Cerebellar cortex (tissue), 1 donor: ENCODE measurements at regions not wholly inside any gene's neighbourhood (a gene's known extent, or its start where the extent isn't known, plus 50 kb on each side); places are given as distances from the start of the nearest gene placed in this dataset.
"Not testable (repeated sequence)": the region's sequence is repeated elsewhere in the genome, so short reads cannot be mapped to it uniquely, and the experiment has no call there.

Source experiments
- DNase-seq: peaks from one replicate; pipeline ENCODE4 v3.0.0-alpha.2; 2015; ENCODE audit warnings: low spot score

DNA sequence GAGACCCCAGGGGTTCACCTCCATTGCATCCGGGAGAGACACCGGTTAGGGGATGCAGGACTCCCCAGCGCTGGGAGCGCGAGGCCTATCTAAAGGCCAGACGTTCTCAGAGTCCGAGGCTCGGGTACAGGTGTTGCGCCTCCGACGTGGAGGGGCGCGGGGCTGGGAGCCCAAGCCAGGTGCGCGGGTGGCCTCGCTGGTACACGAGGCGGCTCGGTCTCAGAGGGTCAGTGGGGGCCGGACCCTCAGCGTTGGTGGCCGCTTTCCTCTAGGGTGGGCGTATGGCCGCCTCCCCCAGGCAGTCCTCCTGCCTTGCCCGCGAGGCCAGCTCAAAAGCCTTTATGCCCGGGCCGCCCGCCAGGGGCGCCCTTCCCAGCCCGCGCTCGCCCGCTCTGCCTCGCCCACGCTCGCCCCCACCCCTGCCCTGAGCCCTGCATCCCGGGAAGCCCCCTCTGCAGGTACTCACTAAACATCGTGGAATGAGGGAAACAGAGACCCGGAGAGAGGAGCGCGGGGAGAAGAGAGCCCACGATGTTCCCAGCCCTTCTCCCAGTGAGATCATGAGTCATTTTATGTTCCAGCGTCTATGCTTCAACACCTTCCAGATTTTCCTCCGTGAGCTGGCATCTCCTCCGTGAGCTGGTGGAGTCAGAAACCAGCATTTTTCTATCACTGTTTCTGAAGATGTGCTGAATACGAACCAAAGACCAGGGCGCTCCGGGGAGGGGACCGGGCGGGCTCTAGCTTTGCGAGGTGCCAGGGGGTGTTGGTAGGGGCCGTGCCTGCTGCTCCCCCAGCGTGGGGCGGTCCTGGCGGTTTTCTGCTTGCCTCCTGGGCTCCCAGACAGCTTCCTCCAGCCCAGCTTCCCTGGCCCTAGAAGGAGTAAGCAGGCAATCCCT is 73.8 kb downstream of the DIO3 start:
- no peak for DNase-seq

DNA sequence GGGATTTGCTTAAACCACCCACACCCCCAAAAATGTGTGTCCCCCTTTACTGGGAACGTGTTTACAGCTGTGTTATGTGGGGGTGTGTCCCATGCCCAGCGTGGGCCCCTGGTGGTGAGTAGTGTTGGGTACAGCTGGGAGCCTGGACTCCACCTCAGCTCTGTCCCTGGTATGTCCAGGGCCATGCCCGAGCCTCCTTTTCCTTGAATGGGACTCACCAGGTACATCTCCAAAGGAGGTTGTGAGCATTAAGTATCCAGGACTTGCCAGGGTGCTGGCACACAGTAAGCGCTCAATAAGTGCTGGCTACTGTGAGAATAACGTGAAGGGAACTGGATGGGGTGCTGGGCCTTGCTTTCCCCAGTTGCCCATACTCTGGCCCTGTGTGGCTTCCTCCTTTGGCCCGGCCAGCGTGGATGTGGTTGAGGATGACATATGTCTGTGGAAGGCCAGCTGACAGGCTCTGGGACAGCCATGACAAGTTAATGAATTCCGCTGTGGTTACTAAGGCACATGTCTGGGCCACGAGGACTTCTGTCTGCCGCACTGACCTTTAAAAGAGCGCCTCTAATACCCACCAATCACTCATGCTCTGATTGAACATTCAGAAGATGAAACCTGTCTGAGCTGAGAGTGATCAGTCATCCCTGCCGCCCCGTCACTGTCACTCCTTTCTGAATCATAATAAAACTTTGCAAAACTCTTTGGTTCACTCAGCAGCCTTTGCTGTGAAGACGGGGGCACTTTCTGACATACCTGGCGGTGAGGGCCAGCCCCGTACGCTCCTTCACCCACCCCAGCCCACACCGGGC is 74.7 kb downstream of the DIO3 start:
- no peak for DNase-seq

DNA sequence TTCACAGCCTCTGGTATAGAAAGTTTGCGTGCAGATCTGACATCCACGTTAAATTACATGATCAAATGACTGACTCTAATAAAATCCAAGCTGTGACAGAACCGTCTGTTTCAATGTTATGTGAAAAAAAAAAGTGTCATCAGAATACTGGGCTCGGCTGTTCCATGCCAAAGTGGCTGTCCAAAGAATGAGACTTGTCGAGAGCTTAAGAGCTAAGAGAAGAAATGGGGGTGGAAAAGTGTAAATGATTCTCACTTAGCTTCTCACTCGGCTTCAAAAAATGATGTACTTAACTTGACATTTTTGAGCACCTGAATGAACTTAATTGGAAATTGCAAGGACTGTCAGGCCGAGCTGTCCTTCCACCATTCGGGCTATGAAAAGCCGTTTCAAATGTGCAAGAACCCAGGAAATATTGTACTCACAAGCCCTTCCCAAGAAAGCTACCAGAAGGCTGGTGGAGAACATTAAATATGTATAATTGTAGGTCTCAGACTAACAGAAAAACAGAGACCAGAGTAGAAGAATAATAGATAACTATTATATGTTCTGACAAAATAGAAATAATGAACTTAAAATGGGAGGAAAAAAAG is 78.0 kb downstream of the DIO3 start:
- no peak for DNase-seq

DNA sequence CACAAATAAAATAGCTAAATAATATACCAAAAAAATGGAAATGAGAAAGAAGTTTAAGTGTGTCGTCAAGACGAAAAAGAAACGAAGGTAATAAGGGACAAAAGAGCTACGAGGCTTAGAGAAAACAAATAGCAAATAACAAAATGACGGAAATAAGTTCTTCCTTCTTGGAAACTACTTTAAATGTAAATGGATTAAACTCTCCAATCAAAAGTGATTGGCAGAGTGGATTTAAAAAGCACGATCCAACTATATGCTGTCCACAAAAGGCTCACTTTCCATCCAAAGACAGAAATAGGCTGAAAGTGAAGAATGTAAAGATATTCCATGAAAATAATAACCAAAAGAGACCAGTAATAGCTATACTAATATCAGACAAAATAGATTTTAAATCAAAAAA is 82.4 kb downstream of the DIO3 start:
- no peak for DNase-seq

DNA sequence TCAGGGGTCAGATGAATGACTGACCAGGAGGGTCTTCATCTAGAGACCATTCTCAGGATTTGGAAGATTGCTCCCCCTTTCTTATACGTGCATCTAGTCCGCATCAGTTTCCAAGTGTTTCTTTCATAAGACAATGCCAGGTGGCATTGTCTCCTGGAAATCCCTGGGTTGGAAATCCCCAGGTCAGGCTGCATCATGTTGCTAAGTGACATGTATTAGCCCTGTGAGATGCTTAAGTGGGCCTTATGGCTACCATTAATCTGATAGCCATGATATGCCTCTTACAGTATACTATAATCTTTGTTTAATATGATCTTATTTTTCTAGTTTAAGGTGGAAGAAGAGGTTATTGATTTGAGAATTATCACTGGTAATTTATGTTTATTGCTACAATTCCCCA is 92.8 kb downstream of the DIO3 start:
- no peak for DNase-seq

DNA sequence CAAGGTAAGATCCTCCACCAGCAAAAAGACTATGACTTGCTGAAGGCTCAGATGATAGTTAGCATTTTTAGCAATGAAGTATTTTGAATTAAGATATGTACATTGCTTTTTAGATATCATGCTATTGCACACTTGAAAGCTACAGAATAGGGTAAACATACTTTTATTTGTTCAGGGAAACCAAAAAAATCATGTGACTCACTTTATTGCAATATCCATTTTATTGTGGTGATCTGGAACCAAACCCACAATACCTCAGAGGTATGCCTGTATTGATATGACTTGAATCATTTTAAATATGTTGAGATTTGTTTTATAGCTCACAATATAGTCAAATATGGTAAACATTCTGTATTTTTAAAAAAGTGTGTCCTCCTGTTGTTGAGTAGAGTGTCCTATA is 96.1 kb downstream of the DIO3 start:
- no peak for DNase-seq

DNA sequence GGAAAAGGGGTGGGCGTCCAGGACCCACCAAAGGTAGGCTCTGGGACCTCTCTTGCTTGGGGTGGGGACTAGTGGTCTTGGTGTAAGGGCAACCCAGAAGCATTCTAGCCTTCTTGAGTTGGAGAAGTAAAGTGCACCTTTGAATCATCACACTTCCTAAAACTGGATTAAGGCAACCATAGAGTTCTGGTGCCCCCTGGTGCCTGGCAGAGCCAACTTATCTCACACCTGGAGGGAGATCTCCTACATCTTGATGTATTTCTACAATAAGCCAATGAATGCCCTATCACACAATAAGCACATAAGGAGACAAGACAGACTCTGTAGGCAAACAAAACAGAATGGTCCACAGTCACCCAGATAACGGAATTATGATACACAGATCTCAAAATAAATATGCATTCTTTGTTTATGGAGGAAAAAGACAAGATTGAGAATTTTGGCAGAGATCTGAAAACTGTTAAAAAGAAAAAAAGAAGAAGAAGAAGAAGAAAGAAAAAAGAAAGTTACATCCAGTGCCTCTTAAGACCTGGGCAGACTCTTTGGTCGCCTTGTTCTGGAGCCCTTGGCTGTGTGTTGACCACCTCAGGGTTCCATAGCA is 95.9 kb upstream of the PPP2R5C start:
- peak; percentile 44 for DNase-seq

DNA sequence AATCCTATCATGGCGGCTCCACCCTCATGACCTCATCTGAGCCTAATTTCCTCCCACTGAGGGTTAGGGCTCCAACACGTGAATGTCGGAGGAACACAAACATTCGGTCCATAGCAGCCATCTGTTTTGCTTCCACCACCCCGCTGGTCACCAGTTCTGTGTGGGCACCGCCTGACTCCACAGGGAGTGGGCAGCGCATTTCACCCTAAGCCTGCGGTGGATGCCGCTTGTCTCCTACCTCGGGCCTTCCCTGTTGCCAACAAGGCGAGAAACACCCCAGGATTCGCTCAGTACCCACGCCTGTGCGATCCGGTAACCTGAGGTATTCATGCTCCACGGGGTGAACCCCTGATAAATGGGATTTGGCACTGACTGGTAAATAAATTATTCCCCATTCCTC is 95.2 kb upstream of the PPP2R5C start:
- no peak for DNase-seq

DNA sequence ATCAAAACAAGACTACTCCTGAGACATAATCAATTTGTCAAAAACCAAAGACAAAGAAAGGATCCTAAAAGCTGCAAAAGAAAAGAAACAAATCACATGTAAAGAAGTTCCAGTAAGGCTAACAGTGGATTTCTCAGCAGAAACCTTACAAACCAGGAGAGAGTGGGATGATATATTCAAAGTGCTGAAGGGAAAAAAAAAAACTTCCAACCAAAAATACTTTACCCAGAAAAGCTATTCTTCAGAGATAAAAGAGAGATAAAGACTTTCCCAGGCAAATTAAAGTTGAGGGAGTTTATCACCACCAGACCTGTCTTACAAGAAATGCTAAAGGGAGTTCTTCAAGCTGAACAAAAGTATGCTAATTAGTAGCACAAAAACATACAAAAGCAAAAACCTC is 91.9 kb upstream of the PPP2R5C start:
- DNase-seq: no peak

DNA sequence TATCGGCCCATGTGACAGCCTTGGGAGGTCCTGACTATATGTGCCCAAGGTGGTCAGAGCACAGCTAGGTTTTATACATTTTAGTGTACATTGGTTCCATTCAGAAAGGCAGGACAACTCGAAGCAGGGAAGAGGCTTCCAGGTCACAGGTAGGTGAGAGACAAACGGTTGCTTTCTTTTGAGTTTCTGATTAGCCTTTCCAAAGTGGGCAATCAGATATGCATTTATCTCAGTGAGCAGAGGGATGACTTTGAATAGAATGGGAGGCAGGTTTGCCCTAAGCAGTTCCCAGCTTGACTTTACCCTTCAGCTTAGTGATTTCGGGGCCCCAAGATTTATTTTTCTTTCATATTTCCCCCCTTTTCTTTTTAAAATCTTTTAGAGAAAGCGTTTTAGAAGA is 87.6 kb upstream of the PPP2R5C start:
- DNase-seq: no peak

DNA sequence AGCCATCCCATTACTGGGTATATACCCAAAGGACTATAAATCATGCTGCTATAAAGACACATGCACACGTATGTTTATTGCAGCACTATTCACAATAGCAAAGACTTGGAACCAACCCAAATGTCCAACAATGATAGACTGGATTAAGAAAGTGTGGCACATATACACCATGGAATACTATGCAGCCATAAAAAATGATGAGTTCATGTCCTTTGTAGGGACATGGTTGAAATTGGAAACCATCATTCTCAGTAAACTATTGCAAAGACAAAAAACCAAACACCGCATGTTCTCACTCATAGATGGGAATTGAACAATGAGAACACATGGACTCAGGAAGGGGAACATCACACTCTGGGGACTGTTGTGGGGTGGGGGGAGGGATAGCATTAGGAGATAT is 85.7 kb upstream of the PPP2R5C start:
- not testable (repeated sequence) for DNase-seq

DNA sequence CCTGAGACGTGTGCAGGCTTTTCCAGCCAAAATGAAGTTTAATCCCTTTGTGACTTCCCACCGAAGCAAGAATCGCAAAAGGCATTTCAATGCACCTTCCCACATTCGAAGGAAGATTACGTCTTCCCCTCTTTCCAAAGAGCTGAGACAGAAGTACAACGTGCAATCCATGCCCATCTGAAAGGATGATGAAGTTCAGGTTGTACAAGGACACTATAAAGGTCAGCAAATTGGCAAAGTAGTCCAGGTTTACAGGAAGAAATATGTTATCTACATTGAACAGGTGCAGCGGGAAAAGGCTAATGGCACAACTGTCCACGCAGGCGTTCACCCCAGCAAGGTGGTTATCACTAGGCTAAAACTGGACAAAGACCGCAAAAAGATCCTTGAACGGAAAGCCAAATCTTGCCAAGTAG is 83.6 kb upstream of the PPP2R5C start:
- DNase-seq: not testable (repeated sequence)

DNA sequence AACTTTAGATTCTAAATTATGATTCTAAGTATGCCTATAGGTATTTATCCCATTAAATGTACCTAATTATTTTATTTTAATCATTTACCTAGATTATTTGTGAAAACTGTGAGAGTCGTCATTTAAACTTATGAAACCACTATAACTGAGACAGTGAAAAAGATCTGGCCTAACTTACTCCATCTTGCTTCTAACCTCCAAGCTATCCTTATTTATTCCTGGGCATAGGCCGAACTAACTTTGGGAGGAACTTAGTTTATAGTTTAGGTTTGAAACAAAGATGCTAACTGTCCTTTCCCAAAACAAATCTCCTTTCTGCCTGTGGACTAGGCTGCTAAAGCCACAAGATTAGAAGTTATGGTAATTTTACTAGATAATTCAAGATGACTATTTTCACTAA is 79.7 kb upstream of the PPP2R5C start:
- DNase-seq: no peak

DNA sequence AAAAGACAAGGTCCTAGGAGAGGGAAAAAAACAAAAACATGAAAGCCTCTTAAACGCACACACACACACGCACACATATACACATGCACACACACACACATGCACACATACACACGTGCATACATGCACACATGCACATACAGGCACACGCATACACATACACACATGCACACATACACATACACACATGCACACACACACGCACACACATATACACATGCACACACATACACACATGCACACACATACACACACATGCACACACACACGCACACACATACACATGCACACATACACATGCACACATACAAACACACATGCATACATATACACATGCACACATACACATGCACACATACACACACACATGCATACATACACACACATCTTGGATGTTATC is 78.1 kb upstream of the PPP2R5C start:
- DNase-seq: no peak

DNA sequence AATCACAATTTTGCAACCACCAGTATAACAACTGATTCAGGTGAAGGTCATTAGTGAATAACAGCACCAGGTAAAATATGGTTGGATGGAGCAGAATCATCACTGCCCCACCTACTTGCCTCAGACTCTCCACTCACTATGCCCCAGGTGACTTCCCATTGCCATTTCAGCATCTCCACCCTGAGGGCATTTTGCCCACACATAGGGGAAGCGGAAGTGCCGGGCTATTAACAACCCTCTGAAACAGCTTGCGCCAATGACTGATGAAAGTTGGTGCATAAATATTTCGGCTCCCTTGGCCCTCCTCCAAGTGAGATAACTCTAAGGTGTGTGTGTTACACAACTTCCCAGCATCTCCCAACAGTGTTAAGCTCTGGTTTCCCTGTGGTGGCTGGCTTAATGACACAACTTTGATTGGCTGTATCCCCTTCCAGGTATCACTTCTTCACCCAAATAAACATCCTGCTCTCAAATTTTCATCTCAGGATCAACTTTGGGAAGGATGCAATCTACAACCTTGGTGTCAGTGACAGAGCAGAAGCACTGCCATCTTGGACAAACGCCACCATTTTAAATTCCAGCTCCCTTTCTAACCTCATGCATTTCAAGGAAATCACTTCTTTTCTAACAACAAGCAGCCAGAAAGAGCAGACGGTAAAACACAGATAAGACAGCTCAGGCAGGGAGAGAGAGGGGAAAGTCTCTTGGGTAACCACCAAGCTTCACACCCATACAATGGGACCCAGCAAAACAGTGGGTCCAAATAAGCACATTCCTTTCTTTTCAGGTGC is 73.6 kb upstream of the PPP2R5C start:
- no peak for DNase-seq

DNA sequence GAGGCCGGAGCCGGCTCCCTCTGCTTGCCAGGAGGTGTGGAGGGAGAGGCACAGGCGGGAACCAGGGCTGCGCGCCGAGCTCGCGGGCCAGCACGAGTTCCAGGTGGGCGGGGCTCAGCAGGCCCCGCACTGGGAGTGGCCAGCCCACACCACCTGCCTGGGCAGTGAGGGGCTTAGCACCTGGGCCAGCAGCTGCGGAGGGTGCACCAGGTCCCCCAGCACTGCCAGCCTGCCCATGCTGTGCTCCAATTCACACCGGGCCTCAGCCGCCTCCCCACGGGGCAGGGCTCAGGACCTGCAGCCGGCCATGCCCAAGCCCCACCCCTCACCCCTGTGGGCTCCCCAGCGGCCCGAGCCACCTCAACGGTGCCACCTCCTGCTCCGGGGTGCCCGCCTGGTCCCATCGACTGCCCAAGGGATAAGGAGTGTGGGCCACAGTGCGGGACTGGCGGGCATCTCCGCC is 72.4 kb upstream of the PPP2R5C start:
- DNase-seq: no peak

DNA sequence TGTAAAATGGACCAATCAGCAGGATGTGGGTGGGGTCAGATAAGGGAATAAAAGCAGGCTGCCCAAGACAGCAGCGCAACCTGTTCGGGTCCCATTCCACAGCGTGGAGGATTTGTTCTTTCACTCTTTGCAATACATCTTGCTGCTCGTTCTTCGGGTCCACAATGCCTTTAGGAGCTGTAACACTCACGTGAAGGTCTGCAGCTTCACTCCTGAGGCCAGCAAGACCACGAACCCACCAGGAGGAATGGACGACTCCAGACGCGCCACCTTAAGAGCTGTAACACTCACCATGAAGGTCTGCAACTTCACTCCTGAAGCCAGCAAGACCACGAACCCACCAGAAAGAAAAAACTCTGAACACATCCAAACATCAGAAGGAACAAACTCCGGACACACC is 71.5 kb upstream of the PPP2R5C start:
- not testable (repeated sequence) for DNase-seq

DNA sequence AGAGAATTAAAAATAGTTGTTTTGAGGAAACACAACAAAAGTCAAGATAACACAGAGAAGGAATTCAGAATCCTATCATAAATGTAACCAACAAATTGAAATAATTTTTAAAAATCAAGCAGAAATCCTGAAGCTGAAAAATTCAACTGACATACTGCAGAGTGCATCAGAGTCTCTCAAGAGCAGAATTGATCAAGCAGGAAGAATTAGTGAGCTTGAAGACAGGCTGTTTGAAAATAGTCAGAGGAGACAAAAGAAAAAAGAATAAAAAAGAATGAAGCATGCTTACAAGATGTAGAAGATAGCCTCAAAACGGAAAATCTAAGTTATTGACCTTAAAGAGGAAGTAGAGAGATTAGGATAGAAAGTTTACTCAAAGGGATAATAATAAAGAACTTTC is 65.8 kb upstream of the PPP2R5C start:
- DNase-seq: no peak

DNA sequence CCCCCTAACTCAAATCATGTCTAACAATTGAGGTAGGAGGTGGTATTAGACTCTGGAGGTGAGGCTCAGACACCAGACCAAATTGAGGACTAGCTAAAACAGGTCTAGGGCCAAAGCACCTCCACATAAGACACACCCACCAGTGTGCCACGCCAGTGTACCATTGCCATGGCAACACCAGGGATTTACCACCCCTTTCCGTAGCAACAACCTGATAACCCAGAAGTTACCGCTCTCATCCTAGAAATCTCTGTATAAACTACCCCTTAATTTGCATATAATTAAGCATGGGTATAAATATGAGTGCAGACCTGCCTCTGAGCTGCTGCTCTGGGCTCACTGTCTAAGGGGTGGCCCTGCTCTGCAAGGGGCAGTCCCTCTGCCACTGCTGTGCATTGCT is 57.4 kb upstream of the PPP2R5C start:
- no peak for DNase-seq

DNA sequence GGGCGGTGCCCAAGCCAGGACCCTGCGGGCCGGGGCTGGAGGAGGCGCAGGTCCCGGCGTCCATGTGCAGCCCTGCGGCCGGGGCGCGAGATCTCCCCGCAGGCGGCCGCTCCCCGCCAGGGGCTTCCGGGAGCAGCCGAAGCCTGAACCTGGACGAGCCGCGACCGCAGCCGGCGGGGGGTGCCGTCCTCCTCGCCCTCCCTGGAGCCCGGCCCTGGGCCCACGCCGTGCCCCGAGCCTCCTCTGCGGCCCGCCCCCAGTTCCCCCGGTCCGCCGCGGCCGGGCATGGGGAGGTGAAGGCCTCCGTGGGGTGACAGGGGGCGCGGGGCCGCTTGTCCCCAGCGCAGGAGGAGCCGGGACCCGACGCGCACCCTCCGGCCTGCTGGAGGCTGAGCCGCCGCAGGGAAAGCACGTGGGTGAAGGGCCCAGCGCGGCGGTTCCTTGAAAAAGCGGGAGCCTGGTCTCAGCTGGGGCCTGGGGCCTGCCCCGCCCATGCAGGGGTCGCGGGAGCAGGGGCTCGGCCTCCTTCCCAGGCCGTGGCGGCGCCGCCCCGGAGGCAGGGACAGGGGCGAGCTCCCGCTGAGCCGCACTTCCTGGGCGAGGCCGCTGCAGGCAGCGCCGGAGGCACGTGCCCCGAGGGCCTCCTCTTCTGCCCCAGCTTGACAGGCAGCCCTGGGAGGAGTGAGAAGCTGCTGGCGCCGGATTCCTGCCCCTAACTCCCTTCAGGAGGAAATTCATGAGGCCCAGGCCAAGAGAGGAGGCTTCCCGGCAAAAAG is 55.6 kb upstream of the PPP2R5C start:
- no peak for DNase-seq
